ENCODE measurements at regions not wholly inside any gene's neighbourhood (a gene's known extent, or its start where the extent isn't known, plus 50 kb on each side); places are given as distances from the start of the nearest gene placed in this dataset.
"Not testable (repeated sequence)": the region's sequence is repeated elsewhere in the genome, so short reads cannot be mapped to it uniquely, and the experiment has no call there.

DNA sequence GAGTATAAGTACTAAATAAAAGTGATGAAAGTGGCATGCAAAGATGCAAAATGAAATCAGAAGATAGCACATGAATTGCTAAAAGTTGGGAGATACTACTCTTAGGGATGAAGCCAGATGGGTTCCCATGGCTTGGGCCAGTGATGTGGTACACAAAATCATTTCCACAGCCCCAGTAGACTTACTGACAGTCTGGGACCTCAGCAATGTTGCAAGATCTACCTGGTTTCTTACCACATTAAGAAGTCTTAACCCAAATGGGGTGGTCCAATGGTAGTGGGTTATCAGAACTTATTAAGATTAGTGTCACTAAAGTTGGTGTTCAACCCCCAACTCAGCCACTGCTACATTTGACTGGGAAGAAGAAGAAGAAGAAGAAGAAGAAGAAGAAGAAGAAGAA lies 227.7 kb upstream of the IRF2BP2 start:
- DNase-seq, result no peak

DNA sequence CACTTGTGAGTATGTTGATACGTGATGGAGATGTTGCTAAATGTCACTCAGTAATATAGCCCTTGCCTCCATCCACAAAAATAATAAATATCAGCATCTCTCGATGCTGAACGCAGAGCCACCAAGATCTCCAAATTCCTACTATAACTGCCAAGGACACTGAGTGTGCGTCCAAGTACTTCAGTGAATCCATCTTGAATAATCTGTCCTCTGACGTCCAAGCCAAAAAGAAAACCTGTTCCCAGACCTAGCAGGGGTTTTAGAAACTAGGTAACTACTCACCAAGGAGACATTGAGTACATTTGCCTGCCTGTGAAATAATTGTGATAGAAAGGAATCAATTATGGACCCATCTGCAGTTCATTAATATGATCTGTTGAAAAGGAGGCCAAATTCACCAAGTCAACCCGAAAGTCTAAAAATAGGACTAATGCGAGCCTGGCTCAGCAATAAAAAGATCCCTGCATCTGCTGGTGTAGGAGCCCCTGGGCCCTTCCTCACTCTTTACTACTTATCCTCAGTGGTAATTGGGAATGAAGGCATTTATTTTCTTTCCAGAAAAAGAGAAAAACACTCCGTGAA lies 226.9 kb upstream of the IRF2BP2 start:
- DNase-seq, result no peak

DNA sequence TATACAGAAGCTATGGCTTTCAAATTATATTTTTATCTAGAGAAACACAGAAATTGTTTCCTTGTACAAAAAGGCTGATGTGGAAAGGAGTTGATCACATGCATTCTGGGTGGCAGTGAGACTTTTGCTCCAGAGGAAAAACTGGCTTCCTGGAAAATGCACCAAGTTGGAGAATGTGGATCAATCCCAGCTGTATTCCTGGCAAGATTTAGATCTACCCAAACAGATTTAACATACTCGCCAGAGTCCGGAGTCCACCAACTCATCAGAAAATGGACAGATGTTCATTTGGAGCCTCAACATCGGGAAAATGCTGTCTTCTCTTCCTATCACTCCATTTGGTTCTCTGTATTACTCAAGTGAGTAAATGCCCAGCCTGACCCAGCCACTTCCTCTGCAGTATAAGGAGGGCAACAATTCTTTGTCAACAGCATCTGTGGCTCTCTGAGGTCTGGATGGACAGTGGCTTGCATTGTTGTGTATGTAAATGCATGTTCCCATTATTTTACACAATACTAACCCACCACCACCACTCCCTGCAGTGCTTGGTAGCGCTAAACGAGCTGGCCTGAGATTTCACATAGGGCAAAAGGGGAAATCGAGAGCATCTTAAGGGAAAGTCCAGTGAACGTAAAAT lies 226.2 kb upstream of the IRF2BP2 start:
- DNase-seq, result peak; percentile 52

DNA sequence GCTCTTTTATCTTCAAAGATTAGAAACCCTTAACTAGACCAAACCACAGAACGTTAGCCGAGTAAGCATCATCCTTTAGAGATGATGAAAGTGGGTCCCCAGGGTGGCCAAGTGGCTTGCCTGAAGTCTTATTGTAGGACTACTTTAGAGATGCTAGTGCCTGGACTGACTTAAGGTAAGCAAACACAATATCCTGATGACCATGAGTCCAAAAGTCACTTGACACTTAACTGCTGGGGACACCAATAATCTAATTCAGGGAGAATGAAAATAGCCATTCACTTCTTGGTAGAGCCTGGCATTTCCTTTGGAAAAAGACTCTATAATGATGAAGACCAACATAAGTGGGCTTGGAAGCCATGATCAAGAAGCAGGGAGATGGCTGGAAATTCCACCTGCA lies 225.3 kb upstream of the IRF2BP2 start:
- DNase-seq, result peak; percentile 37

DNA sequence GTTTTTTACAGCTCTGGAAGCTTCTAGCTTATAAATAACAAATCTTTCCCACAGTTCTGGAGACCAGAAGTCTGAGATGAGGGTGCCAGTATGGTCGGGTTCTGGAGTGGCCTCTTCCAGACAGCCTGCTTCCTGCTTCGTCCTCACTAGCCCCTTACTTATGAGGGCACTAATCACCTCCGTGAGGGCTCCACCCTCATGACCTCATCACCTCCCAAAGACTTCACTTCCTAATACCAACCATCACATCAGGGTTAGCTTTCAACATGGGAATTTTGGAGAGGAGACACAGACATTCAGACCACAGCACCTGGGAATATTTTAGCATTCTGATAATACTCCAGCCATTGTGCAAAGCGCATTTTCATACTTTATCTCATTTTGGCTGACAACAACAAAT lies 223.7 kb upstream of the IRF2BP2 start:
- DNase-seq, result no peak

DNA sequence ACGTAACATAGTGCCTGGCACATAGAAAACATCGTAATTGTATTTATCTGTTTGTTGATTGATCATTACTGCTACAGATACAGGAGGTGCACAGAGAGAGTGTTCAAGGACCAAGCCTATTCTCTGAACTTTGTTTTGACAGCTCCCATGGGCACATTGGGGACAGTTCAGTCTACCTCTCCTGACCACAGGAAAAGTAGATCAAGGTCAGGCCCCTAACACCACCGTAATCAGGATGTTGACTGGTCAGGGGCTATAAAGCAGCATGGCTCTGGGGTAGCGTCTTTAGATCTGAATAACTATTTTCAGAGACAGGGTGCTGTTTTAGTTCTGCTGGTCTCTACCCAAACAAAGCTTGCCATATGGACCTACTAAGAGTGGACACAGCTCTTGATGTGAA lies 223.1 kb upstream of the IRF2BP2 start:
- DNase-seq, result no peak

DNA sequence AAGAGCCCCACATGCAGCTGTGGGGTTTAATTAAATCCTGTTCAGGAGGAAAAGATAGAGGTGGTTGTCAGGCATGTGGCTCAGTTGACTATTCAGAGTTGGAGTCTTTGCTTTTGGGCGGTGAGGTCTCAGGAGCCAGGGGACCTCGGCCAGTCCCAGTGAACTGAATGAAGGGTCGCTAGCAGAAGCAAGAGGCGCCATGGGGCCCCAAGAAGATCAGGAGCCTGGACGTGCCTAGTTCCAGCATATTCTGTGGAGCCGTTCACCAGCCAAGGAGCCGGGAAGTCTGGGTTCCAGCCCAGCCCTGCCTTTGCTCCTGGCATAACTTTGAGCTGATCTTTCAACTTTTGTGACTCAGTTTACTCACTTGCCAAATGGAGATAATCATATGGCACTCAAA lies 217.7 kb upstream of the IRF2BP2 start:
- DNase-seq, result no peak

DNA sequence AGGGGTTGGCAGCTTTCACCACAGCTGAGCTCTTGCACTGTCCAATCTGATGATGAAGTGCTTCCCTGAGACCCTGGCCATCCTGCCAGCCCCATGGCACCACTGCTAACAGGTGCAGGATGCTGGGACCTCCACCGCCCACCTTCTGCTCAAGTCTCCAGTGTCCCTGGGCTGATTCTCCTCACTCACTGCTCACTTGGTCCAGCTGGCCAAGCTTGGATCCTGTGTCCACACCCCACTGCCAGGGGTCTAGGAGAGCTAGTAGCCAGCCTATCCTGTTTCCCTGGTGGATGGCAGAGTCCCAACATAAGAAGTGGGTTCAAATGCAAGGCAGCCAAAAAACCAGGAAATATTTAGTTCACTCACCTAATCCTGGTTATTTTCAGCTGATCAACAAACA lies 217.2 kb upstream of the IRF2BP2 start:
- DNase-seq, result no peak

DNA sequence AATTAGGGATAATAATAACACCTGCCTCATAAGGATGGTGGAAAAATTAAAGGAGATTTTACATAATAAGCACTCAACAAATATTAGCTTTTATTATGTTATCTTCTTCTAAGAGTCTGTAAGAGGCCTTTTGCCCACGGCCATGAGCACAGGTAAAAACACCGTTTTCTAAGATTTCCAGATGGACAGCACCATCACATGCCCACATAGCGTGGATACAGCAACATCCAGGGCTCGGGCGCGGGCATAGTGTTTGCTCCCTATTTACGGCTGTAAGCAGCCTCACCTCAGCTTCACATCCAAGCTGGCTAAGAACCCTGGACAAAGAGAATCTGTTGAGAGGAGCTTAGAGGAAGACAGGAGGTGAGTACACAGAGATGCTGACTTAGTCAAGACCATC lies 216.4 kb upstream of the IRF2BP2 start:
- DNase-seq, result no peak

DNA sequence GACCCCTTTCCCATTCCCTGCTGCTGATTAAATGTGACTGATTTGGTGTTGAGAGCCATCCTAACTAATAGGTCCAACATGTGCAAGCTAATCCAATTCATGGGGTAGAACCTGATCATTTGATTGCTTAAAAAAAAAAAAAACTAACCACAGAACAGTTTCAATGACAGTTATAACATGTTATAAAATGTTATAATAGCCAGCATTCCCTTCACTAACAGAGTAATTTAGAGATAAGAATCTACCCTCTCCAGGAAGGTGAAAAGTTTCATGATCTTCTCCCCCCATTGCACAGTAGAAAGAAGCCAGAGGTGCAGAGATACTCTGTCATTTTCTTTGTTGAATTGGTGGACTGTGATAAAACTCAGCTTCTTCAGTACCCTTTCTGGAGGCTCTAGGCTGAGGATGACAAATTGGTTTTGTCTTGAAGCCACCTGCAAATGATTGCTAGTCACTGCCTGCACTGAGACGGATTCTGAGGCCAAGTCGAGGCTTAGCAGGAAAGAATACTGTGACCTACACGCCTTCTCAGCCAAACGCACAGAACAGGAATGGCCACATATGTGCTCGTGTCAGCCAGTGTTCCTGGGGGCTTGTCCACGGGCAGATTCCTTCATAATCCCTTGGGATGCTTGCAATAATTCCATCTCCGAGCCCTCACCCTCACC lies 215.7 kb upstream of the IRF2BP2 start:
- DNase-seq, result no peak

DNA sequence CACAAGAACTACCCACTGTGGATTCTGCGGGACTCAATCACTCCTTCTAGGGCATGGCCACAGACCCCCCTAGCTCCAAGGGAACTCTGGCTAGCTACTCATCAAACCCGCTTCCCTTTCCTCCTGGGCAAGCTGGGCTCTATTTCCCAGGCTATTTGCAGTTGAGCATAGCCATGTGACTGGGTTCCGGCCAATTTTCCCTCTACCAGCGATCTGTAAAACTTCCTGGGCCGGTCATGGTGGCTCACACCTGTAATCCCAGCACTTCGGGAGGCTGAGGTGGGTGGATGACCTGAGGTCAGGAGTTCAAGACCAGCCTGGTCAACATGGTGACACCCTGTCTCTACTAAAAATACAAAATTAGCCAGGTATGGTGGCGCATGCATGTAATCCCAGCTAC lies 214.9 kb upstream of the IRF2BP2 start:
- DNase-seq, result not testable (repeated sequence)

DNA sequence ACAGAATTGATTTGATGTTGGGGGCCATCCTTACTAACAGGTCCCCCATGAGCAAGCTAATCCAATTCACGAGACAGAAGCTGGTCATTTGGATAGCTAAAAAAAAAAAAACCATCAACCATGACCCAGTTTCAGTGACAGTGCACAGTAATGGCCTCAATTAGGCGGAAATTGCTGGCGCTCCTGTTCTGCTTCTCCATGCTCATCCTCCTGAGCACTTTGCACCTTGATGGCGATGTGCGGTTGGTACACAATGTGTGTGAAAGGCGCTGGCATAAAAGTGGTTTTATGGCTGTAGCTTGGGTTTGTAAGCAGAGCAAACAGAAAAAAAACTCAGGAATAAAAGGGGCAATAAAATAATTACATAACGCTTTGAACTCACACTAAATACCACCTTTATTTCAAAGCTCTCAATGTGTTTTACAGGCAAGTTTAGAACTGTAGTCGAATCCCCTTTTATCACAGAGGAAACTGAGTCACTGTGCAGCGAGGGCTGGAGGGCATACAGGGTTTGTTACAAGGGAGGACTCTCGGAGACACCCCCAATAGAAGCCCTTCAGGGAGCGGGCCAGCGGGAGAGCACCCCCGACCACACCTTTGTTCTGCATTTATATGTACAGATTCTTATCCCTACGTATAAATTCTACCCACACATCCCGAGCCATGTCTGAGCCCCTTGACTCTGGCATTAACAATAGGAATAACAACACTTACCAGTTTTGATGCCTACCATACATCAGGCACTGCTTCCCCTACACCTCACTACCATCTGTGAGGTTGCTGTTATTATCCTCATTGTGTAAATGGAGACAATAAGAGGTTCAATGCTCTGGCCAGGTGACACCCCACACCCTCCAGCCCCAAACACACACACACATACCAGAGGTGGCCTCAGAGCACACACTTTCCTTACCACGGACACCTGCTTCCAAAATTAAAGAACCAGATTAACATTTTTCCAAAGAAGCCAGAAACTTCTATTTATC lies 213.5 kb upstream of the IRF2BP2 start:
- DNase-seq, result no peak

DNA sequence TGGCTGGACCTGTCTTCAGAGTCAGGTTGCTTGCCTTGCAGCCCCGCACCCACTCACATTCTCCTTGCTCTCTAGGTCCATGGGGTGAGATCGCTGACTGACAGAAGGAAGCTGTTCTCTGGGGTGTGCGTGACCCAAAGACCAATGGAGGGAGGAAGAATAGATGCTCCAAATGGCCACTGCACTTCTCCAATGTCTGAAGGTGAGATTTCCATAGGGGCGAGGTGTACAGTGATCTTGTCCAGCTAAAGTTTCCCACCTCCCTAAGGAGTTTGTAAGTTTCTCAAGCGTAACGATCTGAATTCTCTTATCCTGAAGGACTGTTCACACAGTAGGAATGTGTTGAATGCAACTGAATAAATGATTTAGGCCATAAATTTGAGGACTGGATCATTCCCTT lies 211.9 kb upstream of the IRF2BP2 start:
- DNase-seq, result no peak

DNA sequence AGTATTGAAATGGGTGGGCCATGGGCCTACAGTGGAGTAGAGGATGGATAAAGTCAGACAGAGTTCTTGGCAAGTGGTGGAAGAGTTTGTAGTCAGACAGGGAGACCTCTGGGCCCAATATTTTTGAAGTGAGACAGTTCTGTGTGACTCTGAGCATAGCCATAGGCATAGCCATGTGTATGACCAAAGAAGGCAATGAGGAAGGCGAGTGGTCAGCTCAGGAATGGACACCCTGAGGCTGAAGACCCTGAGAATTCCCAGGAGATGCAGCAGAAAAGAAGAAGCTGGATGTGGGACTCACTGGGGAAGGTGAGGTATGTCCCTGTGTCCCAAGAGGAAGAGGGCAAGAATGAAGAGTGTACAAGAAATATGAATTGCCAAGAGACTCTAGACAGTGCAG lies 210.6 kb upstream of the IRF2BP2 start:
- no peak for DNase-seq

DNA sequence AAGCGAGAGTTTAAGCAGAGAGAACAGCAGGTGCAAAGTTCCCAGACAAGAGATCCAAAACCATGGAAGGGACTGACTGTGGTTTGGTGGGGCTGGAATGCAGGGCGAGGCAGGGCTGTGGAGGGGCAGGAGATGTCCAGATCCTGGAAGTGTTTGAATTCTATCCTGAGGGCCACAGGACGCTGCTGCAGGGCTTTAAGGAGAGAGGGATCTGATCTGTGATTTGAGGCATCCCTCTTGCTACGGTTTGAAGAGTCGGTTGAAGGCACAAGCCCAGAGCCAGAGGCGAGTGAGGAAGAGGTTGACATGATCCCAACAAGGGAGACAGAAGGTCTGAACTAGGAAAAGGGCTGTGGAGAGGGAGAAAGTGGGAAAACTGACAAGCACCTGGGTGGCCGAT lies 209.9 kb upstream of the IRF2BP2 start:
- DNase-seq, result not testable (repeated sequence)

DNA sequence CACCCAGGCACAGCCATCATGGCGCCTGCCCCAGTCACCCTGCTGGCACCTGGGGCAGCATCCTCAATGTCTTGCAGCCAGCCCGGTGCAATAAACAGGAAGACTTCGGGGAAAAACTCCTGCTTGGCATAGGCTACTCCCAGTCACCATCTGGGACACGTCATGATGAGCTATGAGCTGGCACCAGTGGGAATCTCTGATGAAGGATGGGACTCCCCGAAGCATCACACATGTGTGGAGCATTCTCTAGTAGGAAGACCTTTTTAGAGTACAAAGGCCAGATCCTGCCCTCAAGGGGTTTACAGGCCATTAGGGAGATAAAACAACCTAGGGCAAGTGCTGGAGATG lies 208.0 kb upstream of the IRF2BP2 start:
- not testable (repeated sequence) for DNase-seq

DNA sequence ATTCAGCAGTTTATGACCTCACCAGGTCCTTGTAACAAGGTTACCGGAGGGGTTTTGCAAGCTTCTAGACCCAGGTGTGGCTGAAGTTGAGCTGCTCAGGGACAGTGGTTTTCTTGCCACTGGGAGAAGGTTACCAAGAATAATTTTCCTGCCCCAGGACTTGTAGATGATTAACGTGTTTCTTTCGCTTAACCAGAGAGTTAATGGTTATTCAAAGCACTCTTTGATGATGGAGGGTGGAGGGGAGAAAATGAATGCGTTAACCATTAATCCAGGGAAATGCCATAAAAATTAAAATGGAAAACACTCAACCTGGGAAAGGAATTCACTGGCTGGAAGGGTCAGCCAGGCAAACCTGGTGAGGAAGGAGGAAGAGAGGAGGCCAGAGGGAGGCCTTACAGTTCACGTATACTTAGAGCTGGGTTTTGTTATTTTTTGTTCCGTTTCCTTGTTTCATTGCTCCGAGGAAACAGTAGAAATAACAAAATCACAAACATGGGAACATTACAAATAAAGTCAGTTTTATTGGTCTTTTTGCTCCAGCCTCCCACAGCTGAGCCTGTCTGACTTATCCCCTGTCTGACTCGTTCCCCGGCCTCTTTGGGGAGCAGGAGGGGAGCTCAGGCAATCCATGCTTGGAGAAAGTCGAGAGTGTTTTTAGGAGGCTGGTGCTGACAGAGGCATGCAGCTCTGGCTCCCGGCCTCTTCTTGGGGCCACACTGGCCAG lies 207.5 kb upstream of the IRF2BP2 start:
- not testable (repeated sequence) for DNase-seq

DNA sequence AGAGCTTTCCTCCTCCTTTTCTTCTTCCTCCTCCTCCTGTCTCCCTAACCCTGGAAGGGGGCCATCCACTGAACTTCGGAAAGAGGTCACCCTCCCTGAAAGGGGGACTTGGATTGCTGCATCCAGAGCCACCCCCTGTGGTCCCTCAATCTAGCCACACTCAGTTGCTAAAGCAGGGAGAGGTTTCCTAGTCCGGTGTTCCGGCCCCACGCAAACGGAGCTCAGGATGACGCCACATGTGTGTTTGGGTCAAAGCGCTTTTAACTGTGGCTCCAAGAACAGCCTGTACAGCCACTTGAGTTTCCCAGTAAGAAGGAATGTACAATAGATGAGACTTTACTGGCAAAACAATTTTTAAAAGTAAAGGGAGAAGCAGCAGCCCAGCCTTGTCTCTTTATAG lies 206.9 kb upstream of the IRF2BP2 start:
- not testable (repeated sequence) for DNase-seq

DNA sequence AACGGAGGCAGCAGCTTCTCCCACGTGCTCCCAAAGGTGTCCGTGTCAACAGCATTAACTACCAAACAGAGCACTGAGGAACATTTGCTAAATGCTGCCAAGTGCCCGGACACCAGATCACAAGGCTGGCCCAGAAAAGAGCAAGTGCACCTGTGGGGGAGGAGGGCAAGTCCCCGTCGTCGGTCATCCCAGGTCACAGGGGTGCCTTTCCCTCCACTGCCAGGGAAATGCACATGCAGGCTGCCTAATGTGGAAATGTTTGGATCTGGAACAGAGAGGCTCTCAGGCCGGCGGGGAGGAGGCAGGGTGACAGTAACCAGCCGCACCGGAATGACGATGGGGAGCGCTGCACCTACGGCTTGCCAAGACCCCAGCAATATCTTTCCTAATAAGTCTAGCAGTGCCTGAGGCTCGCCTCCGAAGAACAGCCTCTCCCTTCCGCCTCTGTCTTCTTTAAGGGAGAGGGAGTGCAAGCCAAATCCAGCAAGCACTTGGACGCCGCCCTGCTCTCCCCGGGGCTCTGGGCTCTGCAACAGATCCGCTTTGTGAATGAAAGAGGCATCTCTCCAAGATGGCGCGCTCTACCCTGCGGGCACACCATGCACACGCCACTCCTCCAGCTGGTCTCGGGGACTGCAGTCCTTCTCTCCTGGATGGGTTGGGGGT lies 206.3 kb upstream of the IRF2BP2 start:
- DNase-seq, result not testable (repeated sequence)

DNA sequence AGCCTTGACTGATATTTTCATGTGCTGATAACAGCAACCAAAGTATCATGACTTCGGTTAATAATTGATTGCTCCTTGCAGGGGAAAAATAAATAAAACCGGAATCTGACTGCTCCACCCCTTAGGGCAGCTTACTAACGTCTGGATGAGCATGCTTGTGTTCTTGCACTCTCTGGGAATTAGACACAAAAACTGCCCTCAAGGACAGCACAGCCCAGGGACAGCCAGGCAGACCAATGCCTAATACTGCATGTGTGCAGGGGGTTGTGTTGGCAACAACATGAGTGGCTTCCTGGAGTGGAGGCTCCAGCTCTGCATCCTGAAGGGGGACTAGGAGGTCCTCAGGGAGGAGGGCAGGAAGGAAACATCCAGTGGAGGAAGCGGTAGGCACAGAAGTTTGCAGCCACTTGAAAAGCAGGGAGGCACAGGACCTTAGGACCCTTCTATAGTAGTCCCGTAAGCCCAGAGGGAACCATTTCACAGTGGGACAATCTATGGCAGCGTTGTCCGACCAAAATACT lies 205.4 kb upstream of the IRF2BP2 start:
- DNase-seq, result not testable (repeated sequence)

DNA sequence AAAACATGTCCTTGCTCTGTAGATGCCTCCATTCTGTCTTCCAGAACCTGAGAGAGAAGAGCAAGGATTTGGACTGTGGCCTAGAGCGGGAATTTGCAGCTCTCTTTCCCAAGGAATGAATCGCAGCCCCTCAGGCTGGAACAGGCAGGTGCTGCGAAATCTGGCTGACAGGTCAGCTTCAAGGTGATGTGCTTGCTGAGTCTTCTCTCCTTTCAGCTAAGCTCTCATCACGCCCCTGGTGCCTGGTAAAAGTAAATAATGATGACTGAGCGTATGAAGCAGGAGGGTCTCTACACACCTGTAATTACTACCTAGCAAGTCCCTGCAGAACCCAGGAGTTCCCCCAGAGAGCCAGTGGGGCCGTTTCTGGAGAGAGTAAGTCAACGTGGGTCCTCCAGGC lies 204.3 kb upstream of the IRF2BP2 start:
- not testable (repeated sequence) for DNase-seq

DNA sequence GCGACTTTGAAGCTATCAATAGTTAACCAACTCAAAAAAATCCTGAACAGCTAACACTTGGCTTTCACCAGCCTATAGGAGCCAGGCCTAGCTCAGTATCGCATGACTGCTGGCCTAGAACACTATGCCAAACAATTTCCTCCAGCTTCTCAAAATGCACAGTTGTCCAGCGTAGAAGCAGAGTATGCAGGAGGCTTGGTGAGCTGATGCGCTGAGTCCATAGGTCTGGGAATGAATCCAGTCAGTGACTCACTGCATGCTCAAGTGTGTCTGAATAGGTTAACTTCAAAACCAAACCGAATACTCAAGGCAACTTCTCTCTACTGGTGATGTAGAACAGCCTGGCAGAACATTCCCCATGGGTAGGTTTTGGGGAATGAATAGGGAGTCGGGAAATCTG lies 201.8 kb upstream of the IRF2BP2 start:
- not testable (repeated sequence) for DNase-seq

All from hematopoietic multipotent progenitor cell treated with erythropoietin and hydrocortisone succinate and interleukin-3 and kit ligand, for 4 days (in vitro differentiated cells).